DMS153 (cell line): ENCODE measurements at regions not wholly inside any gene's neighbourhood (a gene's known extent, or its start where the extent isn't known, plus 50 kb on each side); places are given as distances from the start of the nearest gene placed in this dataset.
A peak's percentile ranks its signal among the peaks of the same experiment; 100 is the strongest.

Experiments used
- DNase-seq: peaks from one replicate; lab custom pipeline; 2025; lab: John Stamatoyannopoulos, UW

DNA sequence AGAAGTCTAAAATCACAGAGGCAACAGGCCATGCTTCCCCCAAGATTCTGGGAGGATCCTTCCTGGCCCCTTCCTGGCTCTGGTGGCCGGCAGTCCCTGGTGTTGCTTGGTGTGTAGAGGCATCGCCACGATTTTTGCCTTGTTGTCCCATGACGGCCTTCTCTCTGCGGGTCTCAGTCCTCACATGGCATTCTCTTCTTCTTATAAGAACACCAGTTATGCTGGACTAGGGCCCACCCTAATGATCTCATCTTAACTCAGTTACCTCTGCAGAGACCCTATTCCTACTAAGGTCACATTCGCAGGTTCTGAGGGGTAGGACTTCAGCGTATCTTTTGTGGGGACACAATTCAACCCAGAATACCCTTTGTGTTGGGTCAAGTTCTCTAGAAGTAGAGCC lies 168.0 kb downstream of the LINC00237 start:
- DNase-seq, result no peak

- DNase-seq, result no peak
These were observed 172.8 kb downstream of the LINC00237 start for GRCh38 chr20:20933142-20933958.

GRCh38 chr20:20932156-20932555 lies 174.0 kb downstream of the LINC00237 start:
- no peak for DNase-seq

DNA sequence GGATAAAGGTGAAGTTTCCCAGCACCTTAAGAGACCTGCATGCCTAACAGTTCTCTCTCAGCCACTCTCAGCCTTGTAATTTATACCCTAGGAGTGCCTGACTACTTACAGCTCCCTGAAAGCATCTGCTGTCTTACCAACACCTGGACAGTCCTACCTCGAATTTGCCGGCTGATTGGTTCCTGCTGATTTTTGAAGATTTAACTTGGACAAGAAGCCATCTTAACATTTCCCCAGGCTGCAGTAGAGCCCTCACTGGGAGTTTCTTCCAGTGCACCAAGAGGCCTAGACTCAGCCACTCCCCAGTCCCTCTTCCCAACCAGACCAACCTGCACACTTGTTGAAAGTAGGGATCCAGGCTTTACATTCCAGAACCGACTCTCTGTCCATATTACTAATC lies 174.5 kb downstream of the LINC00237 start:
- no peak for DNase-seq

DNA sequence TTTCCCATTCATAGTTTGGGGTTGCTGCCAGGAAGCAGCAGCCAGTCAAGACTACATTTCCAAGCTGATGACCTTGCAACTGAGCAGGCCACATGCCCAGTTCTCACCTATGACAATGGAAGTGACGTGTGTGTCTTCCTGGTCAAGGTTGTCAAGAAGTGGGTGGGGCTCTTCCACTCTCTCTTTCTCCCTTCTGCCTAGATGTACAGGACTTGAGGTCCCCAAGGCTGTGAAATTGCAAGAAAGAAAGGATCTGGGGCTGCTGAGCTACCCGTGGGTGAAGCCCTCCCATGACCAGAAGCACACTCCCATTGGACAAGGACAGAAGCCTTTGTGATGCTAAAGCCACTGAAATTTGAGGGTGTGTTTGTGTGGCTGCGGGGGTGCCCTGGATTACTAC lies 175.1 kb downstream of the LINC00237 start:
- no peak for DNase-seq

- DNase-seq, result no peak
These were observed 175.7 kb downstream of the LINC00237 start for GRCh38 chr20:20930500-20930899.

DNA sequence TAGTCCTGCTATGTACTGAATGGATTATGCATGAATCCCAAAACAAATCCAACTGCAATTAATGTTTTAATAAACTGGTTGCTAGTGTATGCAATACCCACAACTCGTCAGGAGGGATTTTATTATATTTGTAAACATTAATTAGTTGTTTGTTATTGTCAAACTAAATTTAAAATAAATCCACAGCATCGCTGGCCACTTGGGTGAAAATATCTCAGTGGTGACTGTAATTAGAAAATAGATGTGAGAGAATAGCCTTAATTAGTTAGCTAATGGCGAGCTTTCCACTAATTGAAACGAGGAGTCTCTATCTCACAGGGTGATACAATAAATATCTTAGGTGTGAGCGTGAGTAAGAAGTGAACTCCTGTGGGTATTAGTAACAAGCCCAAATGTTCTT lies 176.8 kb downstream of the LINC00237 start:
- DNase-seq, result no peak

DNA sequence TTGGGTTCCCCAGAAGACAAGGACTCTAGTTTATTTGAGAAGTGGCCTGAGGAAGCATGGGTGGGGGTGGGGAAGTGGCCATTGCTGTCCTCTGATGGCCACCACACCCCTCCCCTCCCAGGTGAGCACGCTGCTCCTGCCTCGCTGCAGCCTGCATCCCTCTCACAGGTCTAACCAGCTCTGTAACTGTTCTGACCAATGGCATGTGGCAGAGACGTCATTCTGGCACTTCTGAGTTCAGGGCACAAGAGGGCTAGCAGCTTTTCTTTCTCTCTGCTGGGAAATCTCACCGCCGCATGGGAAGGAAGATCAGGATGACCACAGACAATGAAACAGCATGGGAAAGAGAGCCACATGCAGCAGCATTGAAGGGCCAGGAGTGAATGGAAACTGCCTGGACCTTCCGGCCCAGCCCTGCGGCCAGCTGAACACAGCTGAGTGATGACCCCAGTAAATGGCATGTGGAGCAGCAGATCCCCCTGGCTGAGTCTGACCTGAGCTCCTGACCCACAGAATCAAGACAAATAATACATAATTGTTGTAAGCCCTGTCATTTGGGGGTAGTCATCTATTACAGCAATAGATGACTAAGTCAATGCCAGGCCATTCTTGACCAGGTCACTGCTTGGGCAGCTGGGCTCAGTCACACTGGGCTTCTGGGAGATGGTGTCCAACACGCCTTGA lies 179.8 kb downstream of the LINC00237 start:
- no peak for DNase-seq

DNA sequence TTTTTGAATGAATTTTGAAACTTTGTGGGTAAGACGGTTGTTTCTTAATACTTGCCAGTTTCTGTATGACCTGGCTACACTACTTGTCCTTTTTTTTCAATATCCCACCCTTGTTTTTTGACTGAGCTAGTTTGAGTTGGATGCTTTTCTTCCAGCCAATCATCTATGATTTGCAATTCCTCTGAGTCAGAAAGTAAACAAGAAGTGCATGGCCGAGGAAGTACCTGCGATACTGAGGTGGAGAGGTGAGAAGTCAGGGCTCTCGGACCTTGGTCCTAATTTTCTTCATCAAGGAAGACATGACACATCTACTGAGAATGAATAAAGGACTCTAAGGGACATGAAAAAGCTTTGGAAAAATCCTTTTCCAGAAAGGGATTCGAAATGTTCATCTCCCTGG lies 185.7 kb downstream of the LINC00237 start:
- DNase-seq, result no peak

DNA sequence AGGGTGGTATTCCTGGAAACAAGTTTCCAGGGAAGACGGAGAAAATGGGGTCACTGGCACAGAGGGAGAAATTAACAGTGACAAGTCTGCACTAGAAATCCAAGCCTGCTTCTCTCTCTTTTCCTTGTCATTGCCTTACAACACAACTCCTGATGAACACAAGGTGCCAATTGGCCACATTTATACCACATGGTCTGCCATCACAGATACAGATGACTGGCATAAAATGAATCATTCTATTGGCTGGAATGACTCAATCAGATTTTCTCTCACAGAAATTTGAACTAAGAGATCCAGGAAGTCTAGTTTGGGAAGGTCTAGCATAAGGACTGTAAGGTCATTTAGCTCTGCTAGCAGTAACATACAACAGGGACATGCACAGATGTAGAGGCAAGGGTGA lies 190.3 kb downstream of the LINC00237 start:
- DNase-seq, result no peak

DNA sequence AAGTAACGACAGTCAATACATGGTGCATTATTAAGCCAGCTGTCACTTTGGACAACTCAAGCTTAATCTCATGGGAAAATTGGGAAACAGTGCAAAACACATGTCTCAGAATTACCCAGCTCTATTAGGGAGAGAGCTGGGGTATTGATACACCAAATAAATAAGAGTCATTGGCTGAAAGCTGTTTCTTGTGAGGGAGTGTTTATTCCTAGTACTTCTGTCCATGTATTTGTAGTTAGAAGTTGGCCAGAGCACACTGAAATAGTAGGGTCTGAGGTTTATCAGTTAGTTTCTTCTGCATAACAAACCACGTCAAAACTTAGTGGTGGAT lies 192.0 kb upstream of the RALGAPA2 start:
- DNase-seq, result no peak

DNA sequence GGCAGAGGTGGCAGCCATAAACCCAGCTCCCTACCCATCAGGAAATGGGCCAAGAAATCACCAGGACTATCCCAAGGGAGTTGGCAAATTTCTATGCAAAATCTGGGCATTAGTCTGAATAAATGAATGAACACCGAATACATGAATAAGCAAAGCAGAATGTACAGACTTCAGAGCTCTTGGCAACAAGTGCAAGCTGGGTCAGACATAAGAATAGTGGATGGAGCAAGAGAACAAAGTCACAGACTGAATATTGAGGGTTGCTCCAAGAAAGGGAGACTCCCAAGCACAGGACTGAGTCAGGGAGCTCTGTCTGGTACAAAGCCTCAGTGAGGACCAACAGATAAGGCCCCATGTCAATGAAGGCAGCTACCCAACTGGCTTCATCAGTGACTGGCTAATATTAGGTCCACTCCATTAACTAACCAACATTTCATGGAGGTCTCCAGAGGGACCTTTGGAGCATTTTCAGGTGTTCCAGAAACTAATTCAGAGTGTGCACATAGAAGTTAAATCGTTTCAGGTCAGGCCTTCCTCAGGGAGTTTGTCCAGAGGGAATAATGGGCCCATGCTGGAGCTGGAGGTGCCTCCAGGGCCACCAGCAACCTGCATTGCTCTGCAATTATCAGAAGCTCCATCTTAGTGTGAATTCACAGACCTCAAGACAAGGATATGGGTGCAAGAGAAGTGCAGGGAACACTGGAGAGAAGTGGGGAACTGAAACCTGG lies 191.5 kb upstream of the RALGAPA2 start:
- no peak for DNase-seq

DNA sequence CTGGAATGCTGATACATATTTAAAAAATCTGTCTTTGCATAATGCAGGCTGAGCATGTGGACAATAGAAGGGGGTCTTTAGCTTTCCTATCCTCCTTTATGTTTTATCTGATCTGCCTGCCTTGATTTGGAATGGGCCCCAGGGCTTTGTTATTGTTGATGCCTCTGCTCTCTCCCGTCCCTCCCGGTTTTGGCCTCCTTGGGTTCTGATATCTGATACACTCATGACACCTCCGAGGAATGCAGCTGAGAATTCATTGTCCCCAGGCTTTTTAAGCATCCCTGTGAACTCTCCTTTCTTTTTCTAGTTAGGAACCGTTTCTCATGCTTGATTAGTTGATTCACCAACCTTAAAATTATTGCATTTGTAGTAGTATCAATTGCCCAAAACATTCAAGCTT lies 185.5 kb upstream of the RALGAPA2 start:
- DNase-seq, result no peak

- DNase-seq, result no peak
These were observed 184.7 kb upstream of the RALGAPA2 start for GRCh38 chr20:20897145-20897544.

DNA sequence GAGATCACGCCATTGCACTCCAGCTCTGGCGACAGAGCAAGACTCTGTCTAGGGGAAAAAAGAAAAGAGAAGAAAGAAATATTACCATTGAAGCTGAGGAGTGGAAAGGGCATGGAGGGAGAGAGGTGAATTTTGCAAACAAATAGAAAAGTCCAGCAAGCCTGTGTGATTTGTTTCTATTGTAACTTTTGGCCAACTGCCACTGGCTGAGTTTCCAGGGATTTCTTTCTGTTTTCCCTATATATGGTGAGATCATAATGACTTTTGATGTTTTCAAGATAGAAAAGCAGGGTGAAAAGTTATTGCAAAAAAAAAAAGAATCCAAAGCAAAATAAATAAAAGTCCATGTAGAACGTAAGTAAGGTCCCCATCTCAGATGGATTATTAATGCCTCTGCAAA lies 184.2 kb upstream of the RALGAPA2 start:
- no peak for DNase-seq

- no peak for DNase-seq
These were observed 183.1 kb upstream of the RALGAPA2 start for GRCh38 chr20:20895537-20895936.

GRCh38 chr20:20894753-20895152 lies 182.3 kb upstream of the RALGAPA2 start:
- DNase-seq, result peak; percentile 42

DNA sequence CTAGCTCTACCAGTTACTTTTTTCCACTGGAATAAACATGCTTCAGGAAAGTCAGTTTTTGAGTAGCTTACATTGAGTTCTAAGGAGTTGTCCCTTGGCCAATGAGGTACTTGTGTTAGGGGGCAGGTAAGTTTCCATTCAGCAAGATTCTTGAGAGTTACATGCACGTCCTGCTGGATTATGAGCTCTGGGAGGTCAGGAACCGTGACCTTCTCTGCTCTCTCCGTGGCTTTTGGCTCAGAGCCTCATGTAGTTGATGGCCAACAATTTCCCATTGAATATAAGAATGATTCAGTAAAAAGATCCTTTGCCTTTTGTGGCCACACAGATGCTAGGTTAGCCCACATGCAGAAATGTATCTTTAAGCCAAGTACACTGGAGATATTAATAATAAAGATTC lies 181.8 kb upstream of the RALGAPA2 start:
- DNase-seq, result peak; percentile 68

DNA sequence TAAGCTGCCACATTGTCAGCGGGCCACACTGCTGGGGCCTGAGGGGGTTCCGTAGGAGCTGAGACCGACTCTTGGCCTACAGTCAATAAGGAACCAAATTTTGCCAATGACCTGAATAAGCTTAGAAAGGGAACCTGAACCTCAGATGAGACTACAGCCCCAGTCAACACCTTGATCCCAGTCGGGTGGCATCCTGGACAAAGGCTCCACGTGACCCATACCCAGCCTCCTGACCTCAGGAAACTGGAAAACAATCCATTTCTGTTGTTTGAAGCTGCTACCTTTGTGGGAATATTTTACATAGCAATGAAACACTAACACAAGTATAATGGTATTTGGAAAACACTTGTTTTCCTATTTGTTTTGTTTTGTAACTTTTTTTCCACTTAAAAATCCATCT lies 179.9 kb upstream of the RALGAPA2 start:
- no peak for DNase-seq

GRCh38 chr20:20890751-20891150 lies 178.3 kb upstream of the RALGAPA2 start:
- no peak for DNase-seq

DNA sequence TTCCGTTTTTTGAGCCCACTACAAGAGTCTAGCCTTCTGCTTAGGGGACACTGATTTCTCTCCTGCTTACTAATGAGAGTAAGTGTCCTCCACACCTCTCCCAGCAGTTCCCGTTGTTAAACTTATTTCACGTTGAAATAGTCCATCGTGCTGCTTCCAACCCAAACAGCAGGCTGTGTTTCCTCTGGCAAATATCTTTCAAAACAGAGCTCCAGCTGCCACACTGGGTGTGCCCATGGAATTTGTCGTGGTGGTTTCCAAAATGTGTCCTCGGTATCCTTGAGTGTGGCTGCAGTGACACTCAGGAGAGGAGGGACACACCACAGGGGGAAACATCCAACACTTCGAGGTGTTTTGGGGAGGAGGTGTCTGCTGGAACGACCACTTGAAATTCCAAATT lies 176.5 kb upstream of the RALGAPA2 start:
- DNase-seq, result no peak

DNA sequence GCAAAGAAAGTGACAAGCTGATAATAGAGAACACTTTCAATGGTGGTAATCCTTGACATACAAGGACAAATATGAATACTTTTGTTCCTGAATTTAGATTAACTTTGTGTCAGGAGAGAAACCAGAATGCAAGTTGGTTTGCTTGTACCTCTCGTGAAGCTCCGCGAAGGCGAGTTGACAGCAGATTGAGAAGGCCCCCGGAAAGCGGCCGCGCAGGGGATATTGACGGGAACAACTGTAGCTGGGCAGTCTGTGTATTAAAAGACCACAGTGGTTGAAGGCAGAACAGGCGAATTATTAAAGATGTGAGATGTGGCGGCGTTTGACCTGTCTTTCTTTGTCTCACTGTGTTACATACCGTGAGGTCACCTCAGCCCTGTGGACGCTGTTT lies 175.8 kb upstream of the RALGAPA2 start:
- DNase-seq, result no peak

DNA sequence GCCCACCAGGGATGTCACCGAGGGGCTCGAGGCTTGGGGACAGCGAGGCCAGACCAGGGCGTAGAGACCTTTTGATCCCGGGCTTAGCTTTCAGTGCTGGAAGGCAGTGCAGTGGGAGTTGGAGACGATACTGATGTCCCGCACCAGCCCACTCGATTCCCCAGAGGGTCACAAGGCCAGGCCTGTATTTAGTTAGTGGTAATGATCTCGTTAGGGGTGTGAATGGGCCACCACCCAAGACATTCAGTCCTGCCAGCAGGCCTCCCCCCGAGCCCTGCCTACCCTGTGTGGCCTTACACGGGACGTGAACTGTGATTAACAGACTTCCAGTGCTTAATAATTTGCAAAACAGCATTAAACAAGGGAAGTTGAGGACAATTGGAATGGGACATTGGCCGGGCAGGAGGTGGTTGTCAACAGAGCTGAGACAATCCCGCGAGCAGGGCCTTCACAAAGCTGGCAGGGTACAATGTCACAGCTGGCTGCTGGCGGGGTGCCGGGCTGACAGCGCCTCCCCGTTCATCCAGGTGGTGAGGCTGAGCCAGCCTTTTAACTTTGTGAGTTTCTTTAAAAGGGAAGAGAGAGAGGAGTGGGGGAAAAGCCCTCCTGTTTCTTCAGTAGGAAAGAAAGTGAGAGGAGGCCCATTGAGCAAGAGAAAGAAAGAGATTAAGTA lies 175.3 kb upstream of the RALGAPA2 start:
- no peak for DNase-seq
